Kidney epithelial cell (primary cell): ENCODE measurements at regions not wholly inside any gene's neighbourhood (a gene's known extent, or its start where the extent isn't known, plus 50 kb on each side); places are given as distances from the start of the nearest gene placed in this dataset.

ENCODE experiments used
- DNase-seq: peaks from one replicate; pipeline ENCODE4 v3.0.0-alpha.2; 2010; ENCODE audit warnings: low read depth
- H3K27me3 ChIP-seq: 2 replicates; pipeline ENCODE4 v1.6.0; 2011; ENCODE audit warnings: low read length; ENCODE audit not compliant: control insufficient read depth, insufficient read depth
- H3K36me3 ChIP-seq: 2 replicates; pipeline ENCODE4 v1.5.1; 2011; ENCODE audit warnings: low read length; ENCODE audit not compliant: control insufficient read depth, insufficient read depth
- H3K4me3 ChIP-seq: 2 replicates; pipeline ENCODE4 v1.5.1; 2011; ENCODE audit warnings: low read depth, mild to moderate bottlenecking, control low read depth, low read length
- CTCF ChIP-seq: IDR thresholded peaks from 2 replicates; pipeline ENCODE4 v1.5.1; 2011; ENCODE audit warnings: mild to moderate bottlenecking, moderate library complexity, low read length, control low read depth, inconsistent platforms; ENCODE audit not compliant: insufficient read depth, poor library complexity, severe bottlenecking

- DNase-seq = no peak
- H3K36me3 ChIP-seq = no peaks in the 10 kb centered on the region
- H3K27me3 ChIP-seq = no peaks in the 10 kb centered on the region
- TF ChIP-seq CTCF = no peak
- H3K4me3 ChIP-seq = no peak overlapping the region
Measured at GRCh38 chr1:79568411-79568810, 561.9 kb upstream of the ADGRL4 start.

GRCh38 chr1:79561521-79561978 lies 555.0 kb upstream of the ADGRL4 start:
- no peak overlapping the region for H3K4me3 ChIP-seq

GRCh38 chr1:79556189-79556588 lies 549.7 kb upstream of the ADGRL4 start:
- Histone ChIP-seq H3K36me3 (no peaks in the 10 kb centered on the region), H3K4me3 (no peak overlapping the region), H3K27me3 (no peaks in the 10 kb centered on the region)
- no peak for DNase-seq
- no peak for TF ChIP-seq CTCF

More at GRCh38 chr1:79561521-79561978, 555.0 kb upstream of the ADGRL4 start:
- no peak for DNase-seq
- no peak for TF ChIP-seq CTCF
- H3K27me3 ChIP-seq = no peaks in the 10 kb centered on the region
- H3K36me3 ChIP-seq = no peaks in the 10 kb centered on the region

- TF ChIP-seq CTCF = no peak
- no peak for DNase-seq
- Histone ChIP-seq H3K36me3 (no peaks in the 10 kb centered on the region), H3K27me3 (no peaks in the 10 kb centered on the region), H3K4me3 (no peak overlapping the region)
Measured at GRCh38 chr1:79554688-79555087, 548.2 kb upstream of the ADGRL4 start.

GRCh38 chr1:79551321-79551720 lies 544.8 kb upstream of the ADGRL4 start:
- no peaks in the 10 kb centered on the region for H3K36me3 ChIP-seq
- no peaks in the 10 kb centered on the region for H3K27me3 ChIP-seq
- H3K4me3 ChIP-seq = no peak overlapping the region
- DNase-seq = no peak
- TF ChIP-seq CTCF = no peak

GRCh38 chr1:79550402-79550801 lies 543.9 kb upstream of the ADGRL4 start:
- TF ChIP-seq CTCF = no peak
- DNase-seq = no peak
- Histone ChIP-seq H3K27me3 (no peaks in the 10 kb centered on the region), H3K36me3 (no peaks in the 10 kb centered on the region), H3K4me3 (no peak overlapping the region)
